GM18873 (cell line): ENCODE measurements at regions not wholly inside any gene's neighbourhood (a gene's known extent, or its start where the extent isn't known, plus 50 kb on each side); places are given as distances from the start of the nearest gene placed in this dataset.
"Not testable (repeated sequence)": the region's sequence is repeated elsewhere in the genome, so short reads cannot be mapped to it uniquely, and the experiment has no call there.

Experiments
- ATAC-seq: cut with Tn5 transposase; IDR thresholded peaks from one replicate; pipeline ENCODE4 v1.9.1; 2021; ENCODE audit warnings: mild to moderate bottlenecking, moderate library complexity, moderate number of reproducible peaks; ENCODE audit not compliant: unreplicated experiment, low FRiP score

GRCh38 chr3:182305881-182306665 lies 487.2 kb upstream of the ATP11B start:
- no peak for ATAC-seq

- no peak for ATAC-seq
These were observed 485.0 kb upstream of the ATP11B start for GRCh38 chr3:182308328-182308727.

- no peak for ATAC-seq
These were observed 484.2 kb upstream of the ATP11B start for GRCh38 chr3:182309120-182309519.

- ATAC-seq = no peak
These were observed 478.0 kb upstream of the ATP11B start for GRCh38 chr3:182315313-182315712.

- no peak for ATAC-seq
These were observed 470.1 kb upstream of the ATP11B start for GRCh38 chr3:182323126-182323700.

GRCh38 chr3:182323898-182324297 lies 469.4 kb upstream of the ATP11B start:
- ATAC-seq = no peak

GRCh38 chr3:182325213-182325950 lies 467.9 kb upstream of the ATP11B start:
- no peak for ATAC-seq

GRCh38 chr3:182327196-182327681 lies 466.1 kb upstream of the ATP11B start:
- ATAC-seq = no peak

- no peak for ATAC-seq
These were observed 462.7 kb upstream of the ATP11B start for GRCh38 chr3:182330646-182331045.

- ATAC-seq = no peak
These were observed 462.0 kb upstream of the ATP11B start for GRCh38 chr3:182331341-182331740.

GRCh38 chr3:182342252-182342651 lies 451.1 kb upstream of the ATP11B start:
- ATAC-seq = no peak

GRCh38 chr3:182344026-182344425 lies 449.3 kb upstream of the ATP11B start:
- not testable (repeated sequence) for ATAC-seq

- no peak for ATAC-seq
These were observed 444.3 kb upstream of the ATP11B start for GRCh38 chr3:182349051-182349450.

- ATAC-seq = no peak
These were observed 443.3 kb upstream of the ATP11B start for GRCh38 chr3:182349951-182350517.

- ATAC-seq = no peak
These were observed 435.4 kb upstream of the ATP11B start for GRCh38 chr3:182357928-182358327.

- ATAC-seq = no peak
These were observed 429.0 kb upstream of the ATP11B start for GRCh38 chr3:182364323-182364722.

- ATAC-seq = no peak
These were observed 428.3 kb upstream of the ATP11B start for GRCh38 chr3:182364723-182365650.

- no peak for ATAC-seq
These were observed 426.6 kb upstream of the ATP11B start for GRCh38 chr3:182366746-182367145.

- no peak for ATAC-seq
These were observed 423.4 kb upstream of the ATP11B start for GRCh38 chr3:182369861-182370260.

- ATAC-seq = no peak
These were observed 422.4 kb upstream of the ATP11B start for GRCh38 chr3:182370949-182371348.
